AG10803 (cell line): ENCODE measurements at regions not wholly inside any gene's neighbourhood (a gene's known extent, or its start where the extent isn't known, plus 50 kb on each side); places are given as distances from the start of the nearest gene placed in this dataset.
"Not testable (repeated sequence)": the region's sequence is repeated elsewhere in the genome, so short reads cannot be mapped to it uniquely, and the experiment has no call there.

Source experiments
- DNase-seq: peaks from one replicate; pipeline ENCODE4 v3.0.0; 2010; ENCODE audit warnings: low read depth
- H3K4me3 ChIP-seq: 2 replicates; pipeline ENCODE4 v1.5.1; 2011; ENCODE audit warnings: mild to moderate bottlenecking, low read length, control low read depth
- TF ChIP-seq, protein P1 (sequence below): conservative IDR thresholded peaks from 2 replicates; pipeline ENCODE4 v1.5.1; 2011; ENCODE audit warnings: mild to moderate bottlenecking, low read length, control low read depth, inconsistent platforms

DNA sequence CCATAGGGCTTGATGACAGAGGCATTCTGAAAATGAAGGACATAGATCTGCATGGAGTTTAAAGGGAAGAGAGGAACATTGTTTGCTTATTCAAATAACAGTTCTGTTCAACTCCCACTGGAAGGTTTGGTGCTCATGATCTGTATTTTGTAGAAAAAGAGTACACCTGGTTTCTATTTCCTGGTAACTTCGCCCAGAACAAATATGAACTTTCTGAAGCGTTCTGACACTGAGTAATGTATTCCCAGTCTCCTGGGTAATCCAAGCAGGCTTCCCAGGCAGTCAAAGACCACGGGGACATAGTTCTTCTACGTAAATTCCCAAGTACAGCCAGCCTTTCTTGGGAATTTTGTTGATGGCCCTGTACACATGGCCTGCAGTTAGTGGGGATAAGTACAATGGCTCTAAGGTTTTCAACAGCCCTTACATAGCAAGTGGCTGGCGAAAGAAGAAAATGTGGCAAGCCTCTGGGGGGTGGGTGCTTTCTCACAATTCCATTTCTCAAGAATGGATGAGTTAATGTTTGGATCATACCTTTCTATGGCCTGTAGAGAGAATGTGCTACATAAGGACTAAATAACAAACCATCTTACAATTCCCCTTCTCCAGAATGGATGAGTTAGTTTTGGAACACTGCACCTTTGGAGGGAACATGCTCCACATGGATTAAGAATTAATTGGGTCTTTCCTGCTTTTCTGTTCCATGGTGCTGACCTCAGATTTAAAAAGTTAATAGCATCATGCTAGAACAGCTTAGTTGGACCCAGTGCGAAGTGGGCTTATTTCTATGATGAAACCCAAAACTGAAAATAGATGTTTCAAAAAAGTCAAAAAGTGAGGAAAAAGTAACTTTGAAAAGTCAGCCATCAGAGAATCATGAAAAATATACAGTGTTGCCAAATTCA lies 52.7 kb downstream of the COL6A6 start:
- no peak for DNase-seq
- H3K4me3 ChIP-seq: no peak overlapping the region
- TF ChIP-seq, protein P1, sequence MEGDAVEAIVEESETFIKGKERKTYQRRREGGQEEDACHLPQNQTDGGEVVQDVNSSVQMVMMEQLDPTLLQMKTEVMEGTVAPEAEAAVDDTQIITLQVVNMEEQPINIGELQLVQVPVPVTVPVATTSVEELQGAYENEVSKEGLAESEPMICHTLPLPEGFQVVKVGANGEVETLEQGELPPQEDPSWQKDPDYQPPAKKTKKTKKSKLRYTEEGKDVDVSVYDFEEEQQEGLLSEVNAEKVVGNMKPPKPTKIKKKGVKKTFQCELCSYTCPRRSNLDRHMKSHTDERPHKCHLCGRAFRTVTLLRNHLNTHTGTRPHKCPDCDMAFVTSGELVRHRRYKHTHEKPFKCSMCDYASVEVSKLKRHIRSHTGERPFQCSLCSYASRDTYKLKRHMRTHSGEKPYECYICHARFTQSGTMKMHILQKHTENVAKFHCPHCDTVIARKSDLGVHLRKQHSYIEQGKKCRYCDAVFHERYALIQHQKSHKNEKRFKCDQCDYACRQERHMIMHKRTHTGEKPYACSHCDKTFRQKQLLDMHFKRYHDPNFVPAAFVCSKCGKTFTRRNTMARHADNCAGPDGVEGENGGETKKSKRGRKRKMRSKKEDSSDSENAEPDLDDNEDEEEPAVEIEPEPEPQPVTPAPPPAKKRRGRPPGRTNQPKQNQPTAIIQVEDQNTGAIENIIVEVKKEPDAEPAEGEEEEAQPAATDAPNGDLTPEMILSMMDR: no peak

DNA sequence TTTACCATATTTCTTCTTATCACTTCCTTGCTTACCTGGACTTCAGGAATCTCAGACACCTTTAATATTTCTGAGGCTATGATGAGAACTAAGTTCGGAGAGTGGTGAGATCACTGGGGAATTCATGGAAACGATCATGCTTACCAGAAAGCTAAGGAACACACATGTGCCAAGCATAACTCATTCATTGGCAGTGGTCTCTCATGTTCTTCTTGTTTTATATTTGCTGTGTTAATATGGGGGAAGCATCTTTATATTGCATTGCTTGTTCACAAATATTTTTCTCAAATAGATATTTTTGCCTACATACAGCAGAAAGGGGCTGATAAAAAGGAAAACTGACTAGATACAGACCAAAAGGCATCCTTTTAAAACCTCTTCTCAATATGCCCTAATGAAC lies 55.8 kb downstream of the COL6A6 start:
- no peak overlapping the region for H3K4me3 ChIP-seq
- TF ChIP-seq, protein P1: no peak
- no peak for DNase-seq

DNA sequence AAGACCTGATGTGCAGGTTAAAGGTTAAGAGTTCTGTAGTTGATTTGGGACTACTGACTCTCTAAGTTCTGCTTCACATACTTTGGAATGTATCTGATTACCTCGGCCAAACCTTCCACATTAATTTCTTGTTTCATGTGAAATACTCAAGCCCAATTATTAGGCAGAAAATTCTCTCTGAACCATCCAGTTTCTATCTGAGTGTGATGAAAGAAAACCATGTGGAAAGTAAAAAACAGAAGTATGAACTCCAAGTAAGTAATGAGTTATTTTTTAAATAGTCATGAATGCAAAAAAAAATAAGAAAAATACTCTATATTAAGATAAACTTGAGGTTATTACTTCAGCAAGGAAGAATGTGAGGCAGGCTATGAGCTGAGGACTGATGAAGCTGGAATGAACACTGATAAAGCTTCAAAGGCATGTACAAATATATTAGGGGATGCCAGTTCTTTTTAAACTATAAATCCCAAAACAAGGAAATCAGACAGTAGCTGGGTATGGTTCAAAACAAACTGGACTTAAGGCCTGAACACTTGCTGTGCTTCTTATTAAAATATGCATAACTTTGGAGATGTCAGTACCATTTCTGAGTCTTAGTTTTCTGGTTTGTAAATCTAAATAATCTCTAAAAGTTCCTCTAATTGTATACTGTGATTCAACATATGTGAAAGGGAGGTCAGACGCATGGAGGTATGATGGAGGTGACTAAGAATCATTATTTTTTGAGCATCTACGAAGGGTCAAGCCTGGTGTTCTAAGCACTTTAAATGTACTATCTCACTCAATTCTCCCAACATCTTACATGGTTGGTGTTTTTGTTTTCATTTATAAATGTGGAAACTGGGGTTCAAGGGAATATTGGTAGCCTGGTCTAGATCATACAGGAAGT lies 59.6 kb downstream of the COL6A6 start:
- DNase-seq: peak; percentile 32
- TF ChIP-seq, protein P1: no peak
- no peak overlapping the region for H3K4me3 ChIP-seq

DNA sequence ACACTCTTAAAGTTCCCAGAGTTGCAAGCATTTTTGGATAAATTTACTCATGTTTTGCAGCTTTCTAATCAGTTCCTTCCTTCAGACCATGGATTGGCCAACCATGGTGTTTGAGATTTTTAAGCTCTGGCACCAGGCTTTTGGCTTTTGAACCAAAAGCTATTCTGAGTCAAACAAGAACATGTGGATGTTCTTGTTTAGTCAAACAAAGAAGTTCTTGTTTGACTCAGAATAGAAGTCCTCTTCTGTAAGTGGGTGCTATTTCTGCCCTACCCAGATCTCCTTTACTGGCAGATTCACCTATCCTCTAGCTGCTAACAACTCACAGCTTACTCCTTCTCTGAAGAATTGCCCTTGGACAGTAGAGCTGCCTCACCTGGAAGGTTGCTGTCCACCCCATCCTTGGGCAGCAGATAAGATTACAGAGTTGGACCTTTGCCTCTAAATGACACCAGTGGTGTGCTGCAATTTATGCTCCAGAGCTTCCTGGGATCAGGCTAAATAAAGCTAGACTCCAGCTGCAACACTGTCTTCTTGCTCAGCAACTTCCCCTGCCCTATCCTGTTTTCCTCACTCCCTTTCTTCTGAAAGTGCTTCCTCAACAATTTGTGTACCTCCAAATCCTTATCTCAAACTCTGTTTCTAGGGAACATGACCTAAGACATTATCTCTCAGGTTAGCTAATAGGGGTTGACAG lies 65.6 kb downstream of the COL6A6 start:
- TF ChIP-seq, protein P1: no peak
- no peak overlapping the region for H3K4me3 ChIP-seq
- no peak for DNase-seq

DNA sequence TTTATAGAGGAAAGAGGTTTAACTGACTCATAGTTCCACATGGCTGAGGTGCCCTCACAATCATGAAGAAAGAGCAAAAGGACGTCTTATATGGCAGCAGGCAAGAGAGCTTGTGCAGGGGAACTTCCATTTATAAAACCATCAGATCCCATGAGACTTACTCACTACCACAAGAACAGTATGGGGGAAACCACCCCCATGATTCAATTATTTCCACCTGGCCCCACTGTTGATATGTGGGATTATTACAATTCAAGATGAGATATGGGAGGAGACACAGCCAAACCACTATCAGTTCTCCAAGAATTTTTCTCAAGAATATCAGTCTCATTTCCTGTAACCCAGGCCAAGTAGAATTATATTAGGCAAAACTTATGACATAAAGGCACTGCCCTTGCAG lies 77.8 kb downstream of the COL6A6 start:
- DNase-seq, H3K4me3 ChIP-seq: not testable (repeated sequence)

DNA sequence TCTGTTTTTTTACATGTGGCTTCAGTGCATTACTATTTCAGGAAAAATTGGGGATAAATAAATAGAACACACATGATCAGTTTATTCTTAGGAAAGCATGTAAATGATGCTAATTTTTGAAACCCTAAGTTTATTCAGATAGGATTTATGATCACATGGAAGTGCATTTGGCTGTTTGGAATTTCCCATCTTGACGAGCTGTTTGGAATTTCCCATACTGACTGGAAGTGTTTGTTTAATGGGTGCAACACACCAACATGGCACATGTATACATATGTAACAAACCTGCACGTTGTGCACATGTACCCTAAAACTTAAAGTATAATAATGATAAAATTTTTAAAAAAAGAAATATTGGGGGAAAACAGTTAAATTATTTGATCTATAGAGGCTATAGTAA lies 79.5 kb downstream of the COL6A6 start:
- TF ChIP-seq, protein P1: no peak
- DNase-seq: no peak
- H3K4me3 ChIP-seq: no peak overlapping the region

DNA sequence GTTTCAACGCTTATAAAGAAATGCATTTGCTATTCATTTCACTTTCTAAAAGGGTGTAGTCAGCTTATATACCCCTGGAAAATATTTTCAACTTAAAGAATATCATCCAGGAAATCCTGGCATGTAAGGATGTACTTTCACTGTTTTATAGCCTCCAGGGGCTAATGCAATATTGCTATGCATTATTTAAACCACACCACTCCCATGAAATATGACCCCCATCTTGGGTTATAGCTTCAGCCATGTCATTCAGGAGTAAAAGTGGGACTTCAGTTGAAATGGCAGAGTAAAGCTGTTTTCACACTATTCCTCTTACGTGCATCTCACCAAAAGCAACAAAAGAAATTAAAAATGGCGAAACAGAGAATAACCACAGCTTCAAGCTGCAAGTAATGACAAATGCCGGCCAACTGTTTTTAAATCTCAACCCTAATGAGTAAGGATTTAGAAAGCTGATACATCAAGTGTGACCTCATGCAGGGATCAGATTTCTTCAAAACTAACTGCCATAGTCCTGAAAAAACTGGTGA lies 84.5 kb downstream of the COL6A6 start:
- TF ChIP-seq, protein P1: no peak
- no peak for DNase-seq
- no peak overlapping the region for H3K4me3 ChIP-seq
